ENCODE measurements at regions not wholly inside any gene's neighbourhood (a gene's known extent, or its start where the extent isn't known, plus 50 kb on each side); places are given as distances from the start of the nearest gene placed in this dataset.

DNA sequence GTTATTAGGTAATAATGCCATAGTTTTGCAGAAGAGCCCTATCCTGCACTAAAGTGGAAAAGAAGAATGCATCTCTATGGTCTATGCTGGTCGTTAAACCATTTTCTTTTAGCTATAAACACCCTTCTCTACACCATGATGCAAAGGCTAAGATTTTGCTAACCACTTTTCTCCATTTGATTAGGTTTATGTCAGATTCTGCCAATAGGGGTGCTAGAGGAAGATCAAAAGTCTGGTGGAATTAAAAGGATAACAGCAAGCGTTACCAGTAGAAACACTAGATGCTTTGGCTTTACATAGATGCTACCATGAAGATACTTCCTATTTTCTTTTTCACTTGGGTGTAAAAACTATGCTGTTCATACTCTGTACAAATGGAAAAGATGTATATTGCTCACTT lies 669.8 kb upstream of the ARPP21 start (continued):
- TF ChIP-seq, protein P1, sequence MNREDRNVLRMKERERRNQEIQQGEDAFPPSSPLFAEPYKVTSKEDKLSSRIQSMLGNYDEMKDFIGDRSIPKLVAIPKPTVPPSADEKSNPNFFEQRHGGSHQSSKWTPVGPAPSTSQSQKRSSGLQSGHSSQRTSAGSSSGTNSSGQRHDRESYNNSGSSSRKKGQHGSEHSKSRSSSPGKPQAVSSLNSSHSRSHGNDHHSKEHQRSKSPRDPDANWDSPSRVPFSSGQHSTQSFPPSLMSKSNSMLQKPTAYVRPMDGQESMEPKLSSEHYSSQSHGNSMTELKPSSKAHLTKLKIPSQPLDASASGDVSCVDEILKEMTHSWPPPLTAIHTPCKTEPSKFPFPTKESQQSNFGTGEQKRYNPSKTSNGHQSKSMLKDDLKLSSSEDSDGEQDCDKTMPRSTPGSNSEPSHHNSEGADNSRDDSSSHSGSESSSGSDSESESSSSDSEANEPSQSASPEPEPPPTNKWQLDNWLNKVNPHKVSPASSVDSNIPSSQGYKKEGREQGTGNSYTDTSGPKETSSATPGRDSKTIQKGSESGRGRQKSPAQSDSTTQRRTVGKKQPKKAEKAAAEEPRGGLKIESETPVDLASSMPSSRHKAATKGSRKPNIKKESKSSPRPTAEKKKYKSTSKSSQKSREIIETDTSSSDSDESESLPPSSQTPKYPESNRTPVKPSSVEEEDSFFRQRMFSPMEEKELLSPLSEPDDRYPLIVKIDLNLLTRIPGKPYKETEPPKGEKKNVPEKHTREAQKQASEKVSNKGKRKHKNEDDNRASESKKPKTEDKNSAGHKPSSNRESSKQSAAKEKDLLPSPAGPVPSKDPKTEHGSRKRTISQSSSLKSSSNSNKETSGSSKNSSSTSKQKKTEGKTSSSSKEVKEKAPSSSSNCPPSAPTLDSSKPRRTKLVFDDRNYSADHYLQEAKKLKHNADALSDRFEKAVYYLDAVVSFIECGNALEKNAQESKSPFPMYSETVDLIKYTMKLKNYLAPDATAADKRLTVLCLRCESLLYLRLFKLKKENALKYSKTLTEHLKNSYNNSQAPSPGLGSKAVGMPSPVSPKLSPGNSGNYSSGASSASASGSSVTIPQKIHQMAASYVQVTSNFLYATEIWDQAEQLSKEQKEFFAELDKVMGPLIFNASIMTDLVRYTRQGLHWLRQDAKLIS (CRISPR knock-in tag; IDR thresholded peaks at IDR 0.05; ENCODE audit: borderline replicate concordance): no peak

DNA sequence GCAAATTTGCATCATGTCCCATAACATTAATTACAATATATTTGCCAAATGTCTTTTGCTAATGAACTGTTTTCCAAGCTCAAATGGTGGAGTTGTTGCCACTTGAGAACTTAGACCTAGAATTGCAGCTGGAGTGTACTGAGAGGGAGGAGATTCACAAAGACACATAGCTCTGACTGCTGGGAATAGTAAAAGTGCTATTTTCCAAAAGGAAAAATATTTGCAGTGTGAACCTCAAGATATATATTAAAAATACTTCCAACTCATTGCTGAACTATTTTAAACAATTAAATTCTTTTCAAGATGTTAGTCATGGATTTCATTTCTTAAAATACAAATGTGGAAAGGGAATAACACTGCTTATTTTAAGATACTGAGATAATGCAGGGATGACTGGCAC lies 666.8 kb upstream of the ARPP21 start:
- POLR2A ChIA-PET: no interaction called here
- TF ChIP-seq ATF1 (CRISPR knock-in tag; IDR thresholded peaks at IDR 0.05): no peak
- TF ChIP-seq, protein P2, sequence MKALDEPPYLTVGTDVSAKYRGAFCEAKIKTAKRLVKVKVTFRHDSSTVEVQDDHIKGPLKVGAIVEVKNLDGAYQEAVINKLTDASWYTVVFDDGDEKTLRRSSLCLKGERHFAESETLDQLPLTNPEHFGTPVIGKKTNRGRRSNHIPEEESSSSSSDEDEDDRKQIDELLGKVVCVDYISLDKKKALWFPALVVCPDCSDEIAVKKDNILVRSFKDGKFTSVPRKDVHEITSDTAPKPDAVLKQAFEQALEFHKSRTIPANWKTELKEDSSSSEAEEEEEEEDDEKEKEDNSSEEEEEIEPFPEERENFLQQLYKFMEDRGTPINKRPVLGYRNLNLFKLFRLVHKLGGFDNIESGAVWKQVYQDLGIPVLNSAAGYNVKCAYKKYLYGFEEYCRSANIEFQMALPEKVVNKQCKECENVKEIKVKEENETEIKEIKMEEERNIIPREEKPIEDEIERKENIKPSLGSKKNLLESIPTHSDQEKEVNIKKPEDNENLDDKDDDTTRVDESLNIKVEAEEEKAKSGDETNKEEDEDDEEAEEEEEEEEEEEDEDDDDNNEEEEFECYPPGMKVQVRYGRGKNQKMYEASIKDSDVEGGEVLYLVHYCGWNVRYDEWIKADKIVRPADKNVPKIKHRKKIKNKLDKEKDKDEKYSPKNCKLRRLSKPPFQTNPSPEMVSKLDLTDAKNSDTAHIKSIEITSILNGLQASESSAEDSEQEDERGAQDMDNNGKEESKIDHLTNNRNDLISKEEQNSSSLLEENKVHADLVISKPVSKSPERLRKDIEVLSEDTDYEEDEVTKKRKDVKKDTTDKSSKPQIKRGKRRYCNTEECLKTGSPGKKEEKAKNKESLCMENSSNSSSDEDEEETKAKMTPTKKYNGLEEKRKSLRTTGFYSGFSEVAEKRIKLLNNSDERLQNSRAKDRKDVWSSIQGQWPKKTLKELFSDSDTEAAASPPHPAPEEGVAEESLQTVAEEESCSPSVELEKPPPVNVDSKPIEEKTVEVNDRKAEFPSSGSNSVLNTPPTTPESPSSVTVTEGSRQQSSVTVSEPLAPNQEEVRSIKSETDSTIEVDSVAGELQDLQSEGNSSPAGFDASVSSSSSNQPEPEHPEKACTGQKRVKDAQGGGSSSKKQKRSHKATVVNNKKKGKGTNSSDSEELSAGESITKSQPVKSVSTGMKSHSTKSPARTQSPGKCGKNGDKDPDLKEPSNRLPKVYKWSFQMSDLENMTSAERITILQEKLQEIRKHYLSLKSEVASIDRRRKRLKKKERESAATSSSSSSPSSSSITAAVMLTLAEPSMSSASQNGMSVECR (CRISPR knock-in tag; IDR thresholded peaks at IDR 0.05; ENCODE audit: borderline replicate concordance): no peak
- no peak overlapping the region for H3K27ac Mint-ChIP-seq
- no peak for DNase-seq (ENCODE audit: low spot score)
- CTCF ChIA-PET: no interaction called here
- no peak overlapping the region for H3K4me3 Mint-ChIP-seq
- H3K9me3 Mint-ChIP-seq: peaks cover 31% of the 10 kb centered on the region
- H3K4me1 Mint-ChIP-seq: no peaks in the 10 kb centered on the region
- H3K27me3 Mint-ChIP-seq (ENCODE audit: low read depth): no peaks in the 10 kb centered on the region
- H3K36me3 Mint-ChIP-seq: 0 out of 2 replicates have a peak, but pooled peaks cover 14% of the 10 kb centered on the region
- no peak for ATAC-seq

DNA sequence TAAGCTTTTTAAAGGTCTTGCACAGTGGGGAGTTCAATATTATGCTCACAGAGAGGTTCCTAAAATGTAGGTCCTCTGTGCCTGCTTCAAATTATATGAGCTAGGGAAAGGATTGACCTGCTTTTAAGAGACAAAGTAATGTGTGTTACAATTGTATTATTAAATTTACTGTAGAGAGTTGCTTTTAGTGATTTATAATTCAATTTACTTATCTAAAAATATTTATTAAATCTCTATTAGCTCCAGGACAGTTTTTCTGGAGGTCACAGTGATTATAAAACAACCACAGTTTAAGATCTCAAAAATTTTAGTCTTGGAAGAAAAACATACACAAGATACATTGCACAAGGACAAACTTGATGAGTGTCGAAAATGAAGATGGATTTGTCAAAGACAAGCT lies 665.7 kb upstream of the ARPP21 start:
- CTCF ChIA-PET: no interaction called here
- H3K9me3 Mint-ChIP-seq: peaks cover 37% of the 10 kb centered on the region
- H3K36me3 Mint-ChIP-seq: 0 out of 2 replicates have a peak, but pooled peaks cover 14% of the 10 kb centered on the region
- TF ChIP-seq, protein P3, sequence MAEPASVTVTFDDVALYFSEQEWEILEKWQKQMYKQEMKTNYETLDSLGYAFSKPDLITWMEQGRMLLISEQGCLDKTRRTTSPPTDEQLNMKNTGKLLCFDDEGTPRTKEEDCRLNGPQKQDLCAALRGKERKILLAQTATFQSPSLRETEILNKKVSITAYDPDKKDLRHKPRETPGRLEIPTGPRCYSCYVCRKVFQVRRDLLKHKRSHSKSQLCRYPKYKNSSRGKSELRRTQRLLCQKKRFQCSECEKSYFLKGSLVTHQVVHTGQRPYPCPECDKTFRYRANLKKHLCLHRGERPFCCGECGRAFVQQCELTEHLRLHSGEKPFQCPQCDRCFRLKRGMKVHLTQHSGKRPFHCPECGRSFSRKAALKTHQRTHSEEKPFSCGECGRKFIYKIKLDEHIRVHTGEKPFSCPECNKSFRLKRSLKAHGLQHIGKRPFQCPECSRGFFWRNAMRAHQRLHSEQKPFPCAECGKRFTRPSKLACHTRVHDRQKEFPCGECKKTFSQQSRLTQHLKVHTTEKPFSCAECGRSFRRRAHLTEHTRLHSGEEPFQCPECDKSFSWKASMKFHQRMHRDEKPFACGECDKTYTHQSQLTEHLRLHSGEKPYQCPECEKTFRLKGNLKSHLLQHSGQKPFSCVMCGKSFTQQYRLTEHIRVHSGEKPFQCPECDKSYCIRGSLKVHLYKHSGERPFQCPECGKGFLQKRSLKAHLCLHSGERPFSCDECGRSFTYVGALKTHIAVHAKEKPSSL (CRISPR knock-in tag; conservative IDR thresholded peaks at IDR 0.05): no peak
- TF ChIP-seq ATF1 (CRISPR knock-in tag; IDR thresholded peaks at IDR 0.05) (no peak), ZNF671 (CRISPR knock-in tag; IDR thresholded peaks at IDR 0.05) (no peak)
- TF ChIP-seq, protein P1 (CRISPR knock-in tag; IDR thresholded peaks at IDR 0.05; ENCODE audit: borderline replicate concordance): no peak
- no peak overlapping the region for H3K27ac Mint-ChIP-seq
- ATAC-seq (no peak), DNase-seq (ENCODE audit: low spot score) (no peak)
- H3K4me1 Mint-ChIP-seq: no peaks in the 10 kb centered on the region
- POLR2A ChIA-PET: interaction anchor here (0.6 kb wide), 1 partner anchor 329 kb away, joined by 3 read pairs; no protein-coding TSS in a partner anchor
- H3K27me3 Mint-ChIP-seq (ENCODE audit: low read depth): no peaks in the 10 kb centered on the region
- H3K4me3 Mint-ChIP-seq: no peak overlapping the region

Measured in WTC11 (cell line).